Sigmoid colon (tissue), 4 donors: ENCODE measurements at regions not wholly inside any gene's neighbourhood (a gene's known extent, or its start where the extent isn't known, plus 50 kb on each side); places are given as distances from the start of the nearest gene placed in this dataset.

Source experiments
- EP300 ChIP-seq, 4 donors: sonication (generic); formaldehyde crosslinking; IDR thresholded peaks; one replicate each; pipeline ENCODE4 v1.6.1; 2017; ENCODE audit warnings: antibody characterized with exemption in 4 of 4
- POLR2A ChIP-seq, 2 donors: fragments of 450-650 bp; IDR thresholded peaks; one replicate each; pipeline ENCODE4 v1.6.1; 2016; ENCODE audit warnings: antibody characterized with exemption in 2 of 2, mild to moderate bottlenecking in 2 of 2, moderate library complexity in 2 of 2
- POLR2AphosphoS5 ChIP-seq, 4 donors: sonication (generic); formaldehyde crosslinking; IDR thresholded peaks; one replicate each; pipeline ENCODE4 v1.6.1; 2017; ENCODE audit warnings: antibody characterized with exemption in 4 of 4
- TF ChIP-seq, protein P1 (sequence below), 4 experiments: fragments of 450-650 bp in 3 of 4; fragments of 200-600 bp in 1 of 4; IDR thresholded peaks; one replicate each; pipeline ENCODE4 v1.5.1; 2016 to 2019; ENCODE audit warnings: antibody characterized with exemption in 4 of 4, mild to moderate bottlenecking in 3 of 4, moderate library complexity in 2 of 4

DNA sequence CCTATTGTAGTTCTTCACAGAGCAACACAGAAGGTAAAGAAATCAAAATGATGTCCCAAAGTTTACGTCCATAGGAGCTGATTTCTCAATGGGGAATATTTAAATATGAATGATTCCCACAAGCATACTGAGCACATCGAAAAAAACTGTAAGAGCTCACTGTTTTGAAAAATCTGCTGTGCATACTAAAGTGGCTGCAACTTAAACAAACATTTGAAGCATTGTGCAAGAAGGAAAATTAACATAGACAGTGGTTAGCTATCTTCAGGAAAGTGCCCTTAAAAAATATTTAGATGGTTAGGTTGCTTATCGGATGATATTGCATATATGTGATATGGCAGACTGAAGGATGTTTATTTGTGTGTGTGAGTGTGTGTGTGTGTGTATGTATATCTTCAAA lies 747.6 kb downstream of the RFPL4B start:
- TF ChIP-seq, protein P1, sequence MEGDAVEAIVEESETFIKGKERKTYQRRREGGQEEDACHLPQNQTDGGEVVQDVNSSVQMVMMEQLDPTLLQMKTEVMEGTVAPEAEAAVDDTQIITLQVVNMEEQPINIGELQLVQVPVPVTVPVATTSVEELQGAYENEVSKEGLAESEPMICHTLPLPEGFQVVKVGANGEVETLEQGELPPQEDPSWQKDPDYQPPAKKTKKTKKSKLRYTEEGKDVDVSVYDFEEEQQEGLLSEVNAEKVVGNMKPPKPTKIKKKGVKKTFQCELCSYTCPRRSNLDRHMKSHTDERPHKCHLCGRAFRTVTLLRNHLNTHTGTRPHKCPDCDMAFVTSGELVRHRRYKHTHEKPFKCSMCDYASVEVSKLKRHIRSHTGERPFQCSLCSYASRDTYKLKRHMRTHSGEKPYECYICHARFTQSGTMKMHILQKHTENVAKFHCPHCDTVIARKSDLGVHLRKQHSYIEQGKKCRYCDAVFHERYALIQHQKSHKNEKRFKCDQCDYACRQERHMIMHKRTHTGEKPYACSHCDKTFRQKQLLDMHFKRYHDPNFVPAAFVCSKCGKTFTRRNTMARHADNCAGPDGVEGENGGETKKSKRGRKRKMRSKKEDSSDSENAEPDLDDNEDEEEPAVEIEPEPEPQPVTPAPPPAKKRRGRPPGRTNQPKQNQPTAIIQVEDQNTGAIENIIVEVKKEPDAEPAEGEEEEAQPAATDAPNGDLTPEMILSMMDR (IDR thresholded peaks at IDR 0.05) = no peak
- TF ChIP-seq POLR2A (IDR thresholded peaks at IDR 0.05) (no peak), POLR2AphosphoS5 (IDR thresholded peaks at IDR 0.05) (no peak), EP300 (IDR thresholded peaks at IDR 0.05) (no peak)
